ENCODE measurements at regions not wholly inside any gene's neighbourhood (a gene's known extent, or its start where the extent isn't known, plus 50 kb on each side); places are given as distances from the start of the nearest gene placed in this dataset.
"Not testable (repeated sequence)": the region's sequence is repeated elsewhere in the genome, so short reads cannot be mapped to it uniquely, and the experiment has no call there.

- ATAC-seq (no peak), DNase-seq (no peak)
- H3K27ac ChIP-seq: no peak overlapping the region
- H3K4me1 ChIP-seq: no peaks in the 10 kb centered on the region
- no peak for TF ChIP-seq CTCF (IDR thresholded peaks at IDR 0.05)
- TF ChIP-seq POLR2A (IDR thresholded peaks at IDR 0.05): no peak
- 73 to 95% (median 89%) methylated on average over 1 of the region's 1 CpG for WGBS, 4 donors
- intact Hi-C loops (cut with DNase I): loop anchor here in 2 of 10 donors (10.0 kb wide), 1 partner anchor 421 kb away; no protein-coding TSS in a partner anchor
- H3K27me3 ChIP-seq: no peaks in the 10 kb centered on the region
- H3K36me3 ChIP-seq: no peaks in the 10 kb centered on the region
- no peak overlapping the region for H3K4me3 ChIP-seq
- no peaks in the 10 kb centered on the region for H3K9me3 ChIP-seq
These were observed 1216.7 kb downstream of the EFNA5 start for GRCh38 chr5:106454050-106454449.

- DNase-seq (no peak), ATAC-seq (no peak)
- 74 to 87% (median 85%) methylated on average over 5 of the region's 5 CpGs for WGBS, 4 donors
- Histone ChIP-seq H3K9me3 (no peaks in the 10 kb centered on the region), H3K36me3 (no peaks in the 10 kb centered on the region), H3K27me3 (no peaks in the 10 kb centered on the region), H3K4me1 (no peaks in the 10 kb centered on the region), H3K4me3 (no peak overlapping the region), H3K27ac (no peak overlapping the region)
- intact Hi-C loops (cut with DNase I): loop anchor here in 2 of 10 donors (10.0 kb wide), 1 partner anchor 423 kb away; no protein-coding TSS in a partner anchor
- TF ChIP-seq POLR2A (IDR thresholded peaks at IDR 0.05) (no peak), CTCF (IDR thresholded peaks at IDR 0.05) (no peak)
These were observed 1218.7 kb downstream of the EFNA5 start for GRCh38 chr5:106451998-106452397.

- Histone ChIP-seq H3K27ac (no peak overlapping the region), H3K4me3 (no peak overlapping the region), H3K4me1 (no peaks in the 10 kb centered on the region), H3K9me3 (peaks cover 0 to 4% (median 0%) of the 10 kb centered on the region in 12 donors), H3K36me3 (no peaks in the 10 kb centered on the region), H3K27me3 (no peaks in the 10 kb centered on the region)
- WGBS, 4 donors: 83 to 93% (median 85%) methylated on average over 2 of the region's 2 CpGs
- no peak for DNase-seq
- intact Hi-C loops (cut with DNase I): no loop called here
- TF ChIP-seq POLR2A (IDR thresholded peaks at IDR 0.05) (no peak), CTCF (IDR thresholded peaks at IDR 0.05) (no peak)
- no peak for ATAC-seq
These were observed 1227.0 kb downstream of the EFNA5 start for GRCh38 chr5:106443746-106444145.

- Histone ChIP-seq H3K4me1 (no peaks in the 10 kb centered on the region), H3K27ac (no peak overlapping the region), H3K36me3 (no peaks in the 10 kb centered on the region), H3K27me3 (no peaks in the 10 kb centered on the region), H3K9me3 (peaks cover 0 to 6% (median 0%) of the 10 kb centered on the region in 12 donors), H3K4me3 (no peak overlapping the region)
- DNase-seq: no peak
- ATAC-seq: no peak
- intact Hi-C loops (cut with DNase I): no loop called here
- no peak for TF ChIP-seq CTCF (IDR thresholded peaks at IDR 0.05)
- no peak for TF ChIP-seq POLR2A (IDR thresholded peaks at IDR 0.05)
These were observed 1235.6 kb downstream of the EFNA5 start for GRCh38 chr5:106435185-106435584.

- H3K27me3 ChIP-seq; H3K4me3 ChIP-seq; H3K36me3 ChIP-seq; H3K27ac ChIP-seq; ATAC-seq; H3K4me1 ChIP-seq; DNase-seq; intact Hi-C loops (cut with DNase I): not testable (repeated sequence)
- 89 to 92% (median 91%) methylated on average over 9 to 11 of the region's 11 CpGs for WGBS, 4 donors
- peaks cover 0 to 12% (median 0%) of the 10 kb centered on the region in 12 donors for H3K9me3 ChIP-seq
These were observed 1240.0 kb downstream of the EFNA5 start for GRCh38 chr5:106430733-106431132.
